HL-60/S4 treated with retinoic acid at 250 ng/mL for 4 days and 3 days (cell line): ENCODE measurements at regions not wholly inside any gene's neighbourhood (a gene's known extent, or its start where the extent isn't known, plus 50 kb on each side); places are given as distances from the start of the nearest gene placed in this dataset.
"Not testable (repeated sequence)": the region's sequence is repeated elsewhere in the genome, so short reads cannot be mapped to it uniquely, and the experiment has no call there.

Experiments
- in situ Hi-C: fragments of 300-500 bp; cut with MboI; formaldehyde crosslinking; loops from 2 replicates; pipeline ENCODE4 v1.7.0; 2022; ENCODE audit warnings: low sequenced_read_pairs

- in situ Hi-C loops = no loop called here
Observed at GRCh38 chr9:107768224-107768623, 278.7 kb upstream of the KLF4 start.

GRCh38 chr9:107767711-107768110 is 278.1 kb upstream of the KLF4 start:
- in situ Hi-C loops = no loop called here

- in situ Hi-C loops = not testable (repeated sequence)
Observed at GRCh38 chr9:107763469-107763868, 273.9 kb upstream of the KLF4 start.

- in situ Hi-C loops = no loop called here
Observed at GRCh38 chr9:107761307-107761706, 271.7 kb upstream of the KLF4 start.

- in situ Hi-C loops = no loop called here
Observed at GRCh38 chr9:107760469-107761242, 271.1 kb upstream of the KLF4 start.

- in situ Hi-C loops = no loop called here
Observed at GRCh38 chr9:107759823-107760166, 270.2 kb upstream of the KLF4 start.

- in situ Hi-C loops = no loop called here
Observed at GRCh38 chr9:107759009-107759822, 269.6 kb upstream of the KLF4 start.

- in situ Hi-C loops = no loop called here
Observed at GRCh38 chr9:107756091-107756490, 266.5 kb upstream of the KLF4 start.

GRCh38 chr9:107755246-107755645 is 265.7 kb upstream of the KLF4 start:
- in situ Hi-C loops = no loop called here

GRCh38 chr9:107751567-107752210 is 262.1 kb upstream of the KLF4 start:
- in situ Hi-C loops = no loop called here

GRCh38 chr9:107750741-107751566 is 261.4 kb upstream of the KLF4 start:
- in situ Hi-C loops = no loop called here

- in situ Hi-C loops = no loop called here
Observed at GRCh38 chr9:107749787-107750444, 260.3 kb upstream of the KLF4 start.

GRCh38 chr9:107744873-107745272 is 255.3 kb upstream of the KLF4 start:
- in situ Hi-C loops = no loop called here

GRCh38 chr9:107742531-107743309 is 253.2 kb upstream of the KLF4 start:
- in situ Hi-C loops = no loop called here

GRCh38 chr9:107740088-107740980 is 250.8 kb upstream of the KLF4 start:
- in situ Hi-C loops = no loop called here

- in situ Hi-C loops = no loop called here
Observed at GRCh38 chr9:107739601-107740082, 250.1 kb upstream of the KLF4 start.

- in situ Hi-C loops = no loop called here
Observed at GRCh38 chr9:107738789-107739188, 249.2 kb upstream of the KLF4 start.

GRCh38 chr9:107737987-107738743 is 248.6 kb upstream of the KLF4 start:
- in situ Hi-C loops = no loop called here
